ENCODE measurements at regions not wholly inside any gene's neighbourhood (a gene's known extent, or its start where the extent isn't known, plus 50 kb on each side); places are given as distances from the start of the nearest gene placed in this dataset.

DNA sequence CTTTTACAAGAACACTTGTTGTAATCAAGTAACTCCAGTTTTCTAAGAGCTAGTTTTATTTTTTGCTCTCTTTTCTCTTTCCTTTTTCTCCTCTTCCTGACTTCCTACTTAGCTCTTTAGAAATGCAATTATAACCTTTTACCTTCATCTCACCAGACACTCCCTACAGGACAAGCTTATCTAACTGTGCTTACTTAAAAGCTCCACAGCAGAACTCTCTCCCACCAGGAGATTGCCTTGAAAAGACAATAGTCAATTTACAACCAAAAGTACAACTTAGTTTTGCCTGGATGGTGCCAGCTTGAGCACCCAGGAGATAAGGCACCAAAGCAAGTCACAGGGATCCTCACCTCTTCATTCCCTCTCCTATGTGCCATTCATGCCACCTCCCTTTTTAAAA lies 573.8 kb upstream of the LMCD1 start:
- no peak for DNase-seq (ENCODE audit: low read depth)
- no peaks in the 10 kb centered on the region for H3K36me3 ChIP-seq (ENCODE audit: control insufficient read depth, insufficient read depth, low read length)
- FAIRE-seq = no peak

DNA sequence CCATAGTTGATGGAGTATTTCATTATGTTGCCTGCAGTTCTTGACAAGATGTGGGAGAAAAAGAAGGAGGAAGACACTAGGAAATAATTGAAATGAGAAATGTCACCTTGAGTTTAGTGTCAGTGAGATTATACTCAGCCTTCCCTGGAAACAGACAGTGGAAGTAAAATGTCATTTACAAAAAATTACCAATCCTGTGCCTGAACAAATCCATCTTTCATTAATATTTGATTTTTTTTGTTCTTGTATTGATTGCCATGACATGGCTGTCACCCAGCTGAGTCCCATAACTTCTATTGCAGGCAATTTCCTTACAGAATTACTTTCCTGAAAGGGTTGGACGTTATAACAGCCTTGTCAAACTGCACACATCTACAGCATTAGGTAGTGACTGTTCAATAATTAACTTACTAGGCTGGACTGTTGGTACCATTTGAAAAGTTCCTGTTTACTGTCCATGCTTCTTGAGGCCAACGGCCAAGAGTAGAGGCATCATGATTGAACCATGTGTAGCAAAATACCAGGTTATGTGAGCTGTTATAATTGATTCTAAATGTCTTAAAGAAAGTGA lies 572.2 kb upstream of the LMCD1 start:
- Histone ChIP-seq H3K36me3 (ENCODE audit: control insufficient read depth, insufficient read depth, low read length) (no peaks in the 10 kb centered on the region), H3K4me3 (ENCODE audit: low read depth, low read length) (no peak overlapping the region), H3K27me3 (ENCODE audit: control insufficient read depth, insufficient read depth, low read length) (no peaks in the 10 kb centered on the region)
- DNase-seq (ENCODE audit: low read depth) (no peak), FAIRE-seq (no peak)
- TF ChIP-seq, protein P1, sequence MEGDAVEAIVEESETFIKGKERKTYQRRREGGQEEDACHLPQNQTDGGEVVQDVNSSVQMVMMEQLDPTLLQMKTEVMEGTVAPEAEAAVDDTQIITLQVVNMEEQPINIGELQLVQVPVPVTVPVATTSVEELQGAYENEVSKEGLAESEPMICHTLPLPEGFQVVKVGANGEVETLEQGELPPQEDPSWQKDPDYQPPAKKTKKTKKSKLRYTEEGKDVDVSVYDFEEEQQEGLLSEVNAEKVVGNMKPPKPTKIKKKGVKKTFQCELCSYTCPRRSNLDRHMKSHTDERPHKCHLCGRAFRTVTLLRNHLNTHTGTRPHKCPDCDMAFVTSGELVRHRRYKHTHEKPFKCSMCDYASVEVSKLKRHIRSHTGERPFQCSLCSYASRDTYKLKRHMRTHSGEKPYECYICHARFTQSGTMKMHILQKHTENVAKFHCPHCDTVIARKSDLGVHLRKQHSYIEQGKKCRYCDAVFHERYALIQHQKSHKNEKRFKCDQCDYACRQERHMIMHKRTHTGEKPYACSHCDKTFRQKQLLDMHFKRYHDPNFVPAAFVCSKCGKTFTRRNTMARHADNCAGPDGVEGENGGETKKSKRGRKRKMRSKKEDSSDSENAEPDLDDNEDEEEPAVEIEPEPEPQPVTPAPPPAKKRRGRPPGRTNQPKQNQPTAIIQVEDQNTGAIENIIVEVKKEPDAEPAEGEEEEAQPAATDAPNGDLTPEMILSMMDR (IDR thresholded peaks at IDR 0.05; ENCODE audit: insufficient read depth, low read length, severe bottlenecking) = no peak

More for the DNA sequence above, 573.8 kb upstream of the LMCD1 start:
- H3K4me3 ChIP-seq (ENCODE audit: low read depth, low read length) = no peak overlapping the region
- TF ChIP-seq, protein P1 (IDR thresholded peaks at IDR 0.05; ENCODE audit: insufficient read depth, low read length, severe bottlenecking) = no peak
- no peaks in the 10 kb centered on the region for H3K27me3 ChIP-seq (ENCODE audit: control insufficient read depth, insufficient read depth, low read length)

DNA sequence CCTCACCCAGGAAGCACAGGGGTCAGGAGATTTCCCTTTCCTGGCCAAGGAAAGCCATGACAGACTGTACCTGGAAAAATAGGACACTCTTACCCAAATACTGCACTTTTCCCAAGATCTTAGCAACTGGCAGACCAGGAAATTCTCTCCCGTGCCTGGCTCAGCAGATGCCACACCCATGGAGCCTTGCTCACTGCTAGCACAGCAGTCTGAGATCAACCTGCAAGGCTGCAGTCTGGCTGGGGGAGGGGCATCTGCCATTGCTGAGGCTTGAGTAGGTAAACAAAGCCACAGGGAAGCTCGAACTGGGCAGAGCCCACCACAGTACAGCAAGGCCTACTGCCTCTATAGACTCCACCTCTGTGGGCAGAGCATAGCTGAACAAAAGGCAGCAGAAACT lies 567.3 kb upstream of the LMCD1 start:
- Histone ChIP-seq H3K36me3 (ENCODE audit: control insufficient read depth, insufficient read depth, low read length) (no peaks in the 10 kb centered on the region), H3K27me3 (ENCODE audit: control insufficient read depth, insufficient read depth, low read length) (no peaks in the 10 kb centered on the region), H3K4me3 (ENCODE audit: low read depth, low read length) (no peak overlapping the region)
- TF ChIP-seq, protein P1 (IDR thresholded peaks at IDR 0.05; ENCODE audit: insufficient read depth, low read length, severe bottlenecking) = no peak
- DNase-seq (ENCODE audit: low read depth) = no peak
- FAIRE-seq = no peak

GRCh38 chr3:7947930-7948329 lies 553.7 kb upstream of the LMCD1 start:
- no peaks in the 10 kb centered on the region for H3K27me3 ChIP-seq (ENCODE audit: control insufficient read depth, insufficient read depth, low read length)
- TF ChIP-seq, protein P1 (IDR thresholded peaks at IDR 0.05; ENCODE audit: insufficient read depth, low read length, severe bottlenecking) = no peak

GRCh38 chr3:7950890-7951289 lies 550.7 kb upstream of the LMCD1 start:
- DNase-seq (ENCODE audit: low read depth) = peak; percentile 23
- TF ChIP-seq, protein P1 (IDR thresholded peaks at IDR 0.05; ENCODE audit: insufficient read depth, low read length, severe bottlenecking) = no peak
- no peak for FAIRE-seq
- Histone ChIP-seq H3K4me3 (ENCODE audit: low read depth, low read length) (no peak overlapping the region), H3K27me3 (ENCODE audit: control insufficient read depth, insufficient read depth, low read length) (no peaks in the 10 kb centered on the region), H3K36me3 (ENCODE audit: control insufficient read depth, insufficient read depth, low read length) (no peaks in the 10 kb centered on the region)

More at GRCh38 chr3:7947930-7948329, 553.7 kb upstream of the LMCD1 start:
- DNase-seq (ENCODE audit: low read depth) (no peak), FAIRE-seq (no peak)
- Histone ChIP-seq H3K36me3 (ENCODE audit: control insufficient read depth, insufficient read depth, low read length) (no peaks in the 10 kb centered on the region), H3K4me3 (ENCODE audit: low read depth, low read length) (no peak overlapping the region)

- Histone ChIP-seq H3K27me3 (ENCODE audit: control insufficient read depth, insufficient read depth, low read length) (no peaks in the 10 kb centered on the region), H3K4me3 (ENCODE audit: low read depth, low read length) (no peak overlapping the region), H3K36me3 (ENCODE audit: control insufficient read depth, insufficient read depth, low read length) (no peaks in the 10 kb centered on the region)
- TF ChIP-seq, protein P1 (IDR thresholded peaks at IDR 0.05; ENCODE audit: insufficient read depth, low read length, severe bottlenecking) = no peak
- DNase-seq (ENCODE audit: low read depth) (peak; percentile 30), FAIRE-seq (no peak)
These were observed 548.1 kb upstream of the LMCD1 start for GRCh38 chr3:7953449-7954014.

All from bronchial epithelial cell (primary cell).